Astrocyte (in vitro differentiated cells and primary cell): ENCODE measurements at regions not wholly inside any gene's neighbourhood (a gene's known extent, or its start where the extent isn't known, plus 50 kb on each side); places are given as distances from the start of the nearest gene placed in this dataset.

ENCODE experiments used
- DNase-seq: peaks from one replicate; pipeline ENCODE4 v3.0.0-alpha.2; 2010; ENCODE audit warnings: low read depth
- FAIRE-seq: peaks from 2 replicates; lab custom pipeline; 2011; peaks lifted over from hg19 to GRCh38; lab: Jason Lieb, UNC
- H2AFZ ChIP-seq: 2 replicates; pipeline ENCODE4 v1.6.0; 2012; ENCODE audit warnings: low read depth, low read length, inconsistent platforms
- H3K27ac ChIP-seq: 2 replicates; pipeline ENCODE4 v1.5.1; 2011; ENCODE audit warnings: low read depth, low read length, inconsistent platforms
- H3K27me3 ChIP-seq: 2 replicates; pipeline ENCODE4 v1.6.0; 2011; ENCODE audit warnings: low read length, inconsistent platforms; ENCODE audit not compliant: insufficient read depth
- H3K36me3 ChIP-seq: 2 replicates; pipeline ENCODE4 v1.5.1; 2011; ENCODE audit warnings: low read length, inconsistent platforms; ENCODE audit not compliant: insufficient read depth
- H3K4me1 ChIP-seq: 2 replicates; pipeline ENCODE4 v1.5.1; 2011; ENCODE audit warnings: low read length, inconsistent platforms; ENCODE audit not compliant: insufficient read depth
- H3K4me2 ChIP-seq: 2 replicates; pipeline ENCODE4 v1.6.0; 2012; ENCODE audit warnings: low read length, inconsistent platforms
- H3K4me3 ChIP-seq: 2 replicates; pipeline ENCODE4 v1.5.1; 2011; ENCODE audit warnings: low read depth, mild to moderate bottlenecking, low read length, inconsistent platforms; ENCODE audit not compliant: insufficient read depth
- H3K79me2 ChIP-seq: 2 replicates; pipeline ENCODE4 v1.6.0; 2012; ENCODE audit warnings: mild to moderate bottlenecking, low read length, inconsistent platforms; ENCODE audit not compliant: insufficient read depth
- H3K9ac ChIP-seq: 2 replicates; pipeline ENCODE4 v1.6.0; 2012; ENCODE audit warnings: mild to moderate bottlenecking, low read length, inconsistent platforms
- H3K9me3 ChIP-seq: 2 replicates; pipeline ENCODE4 v1.5.1; 2012; ENCODE audit warnings: low read depth, mild to moderate bottlenecking, low read length, inconsistent platforms; ENCODE audit not compliant: insufficient read depth
- H4K20me1 ChIP-seq: 2 replicates; pipeline ENCODE4 v1.6.0; 2012; ENCODE audit warnings: low read length, inconsistent platforms; ENCODE audit not compliant: insufficient read depth
- H3K27ac Mint-ChIP-seq: one replicate; pipeline ENCODE4 v1.8.0; 2021; ENCODE audit warnings: mild to moderate bottlenecking, mixed read lengths; ENCODE audit not compliant: unreplicated experiment
- H3K27me3 Mint-ChIP-seq: one replicate; pipeline ENCODE4 v1.8.0; 2021; ENCODE audit warnings: low read depth, mixed read lengths; ENCODE audit not compliant: unreplicated experiment
- H3K36me3 Mint-ChIP-seq: one replicate; pipeline ENCODE4 v1.8.0; 2021; ENCODE audit warnings: low read depth, mixed read lengths; ENCODE audit not compliant: unreplicated experiment
- H3K4me1 Mint-ChIP-seq: one replicate; pipeline ENCODE4 v1.8.0; 2021; ENCODE audit warnings: low read depth, mixed read lengths; ENCODE audit not compliant: unreplicated experiment
- H3K4me3 Mint-ChIP-seq: one replicate; pipeline ENCODE4 v1.8.0; 2021; ENCODE audit warnings: mild to moderate bottlenecking, moderate library complexity, mixed read lengths; ENCODE audit not compliant: unreplicated experiment
- H3K9me3 Mint-ChIP-seq: one replicate; pipeline ENCODE4 v1.8.0; 2021; ENCODE audit warnings: mild to moderate bottlenecking, mixed read lengths; ENCODE audit not compliant: unreplicated experiment
- CTCF ChIP-seq: IDR thresholded peaks from 2 replicates; pipeline ENCODE4 v1.5.1; 2011; ENCODE audit warnings: low read depth, mild to moderate bottlenecking, inconsistent platforms, low read length, moderate library complexity; ENCODE audit not compliant: insufficient read depth
- EZH2 ChIP-seq: IDR thresholded peaks from 2 replicates; pipeline ENCODE4 v1.6.1; 2012; ENCODE audit warnings: mild to moderate bottlenecking, low read length, inconsistent platforms; ENCODE audit not compliant: insufficient read depth

GRCh38 chr2:116319001-116319400 lies 1495.5 kb upstream of the DDX18 start:
- Mint-ChIP-seq H3K4me3 (no peak overlapping the region), H3K4me1 (peaks cover 9% of the 10 kb centered on the region), H3K27me3 (no peaks in the 10 kb centered on the region), H3K36me3 (no peaks in the 10 kb centered on the region), H3K9me3 (no peaks in the 10 kb centered on the region), H3K27ac (no peak overlapping the region)
- no peaks in the 10 kb centered on the region for H3K36me3 ChIP-seq
- H3K4me3 ChIP-seq: no peak overlapping the region
- H3K9me3 ChIP-seq: no peaks in the 10 kb centered on the region
- H3K9ac ChIP-seq: no peak overlapping the region
- no peaks in the 10 kb centered on the region for H3K79me2 ChIP-seq
- no peak overlapping the region for H3K27ac ChIP-seq
- no peak for DNase-seq
- no peaks in the 10 kb centered on the region for H3K27me3 ChIP-seq
- H4K20me1 ChIP-seq: no peaks in the 10 kb centered on the region
- TF ChIP-seq CTCF (no peak), EZH2 (no peak)
- no peak overlapping the region for H2AFZ ChIP-seq
- no peaks in the 10 kb centered on the region for H3K4me1 ChIP-seq
- no peak for FAIRE-seq
- no peak overlapping the region for H3K4me2 ChIP-seq

- no peak for TF ChIP-seq EZH2
- no peak for TF ChIP-seq CTCF
- Histone ChIP-seq H3K27me3 (no peaks in the 10 kb centered on the region), H3K79me2 (no peaks in the 10 kb centered on the region), H3K9ac (no peak overlapping the region), H2AFZ (no peak overlapping the region), H3K27ac (no peak overlapping the region), H3K4me1 (no peaks in the 10 kb centered on the region), H3K4me2 (no peak overlapping the region), H3K4me3 (no peak overlapping the region), H3K9me3 (no peaks in the 10 kb centered on the region), H4K20me1 (no peaks in the 10 kb centered on the region), H3K36me3 (no peaks in the 10 kb centered on the region)
- H3K27ac Mint-ChIP-seq: no peak overlapping the region
- FAIRE-seq (no peak), DNase-seq (no peak)
- no peaks in the 10 kb centered on the region for H3K27me3 Mint-ChIP-seq
- H3K9me3 Mint-ChIP-seq: no peaks in the 10 kb centered on the region
- no peak overlapping the region for H3K4me3 Mint-ChIP-seq
- peaks cover 9% of the 10 kb centered on the region for H3K4me1 Mint-ChIP-seq
- H3K36me3 Mint-ChIP-seq: no peaks in the 10 kb centered on the region
Observed at GRCh38 chr2:116319935-116320334, 1494.6 kb upstream of the DDX18 start.

GRCh38 chr2:116329280-116329679 lies 1485.2 kb upstream of the DDX18 start:
- H3K27me3 Mint-ChIP-seq: no peaks in the 10 kb centered on the region
- no peak overlapping the region for H3K27ac Mint-ChIP-seq
- FAIRE-seq: no peak
- Histone ChIP-seq H4K20me1 (no peaks in the 10 kb centered on the region), H3K9me3 (peaks cover 3% of the 10 kb centered on the region), H3K4me2 (no peak overlapping the region), H3K4me3 (no peak overlapping the region), H3K36me3 (no peaks in the 10 kb centered on the region), H2AFZ (no peak overlapping the region), H3K4me1 (no peaks in the 10 kb centered on the region), H3K27ac (no peak overlapping the region), H3K9ac (no peak overlapping the region), H3K27me3 (no peaks in the 10 kb centered on the region), H3K79me2 (no peaks in the 10 kb centered on the region)
- DNase-seq: no peak
- H3K36me3 Mint-ChIP-seq: no peaks in the 10 kb centered on the region
- H3K9me3 Mint-ChIP-seq: peaks cover 3% of the 10 kb centered on the region
- H3K4me1 Mint-ChIP-seq: no peaks in the 10 kb centered on the region
- TF ChIP-seq CTCF (no peak), EZH2 (no peak)
- H3K4me3 Mint-ChIP-seq: no peak overlapping the region
